ENCODE measurements at regions not wholly inside any gene's neighbourhood (a gene's known extent, or its start where the extent isn't known, plus 50 kb on each side); places are given as distances from the start of the nearest gene placed in this dataset.

- TF ChIP-seq CTCF (IDR thresholded peaks at IDR 0.05; ENCODE audit: low read length) (no peak), EZH2phosphoT487 (IDR thresholded peaks at IDR 0.05; ENCODE audit: low read length) (no peak), EZH2 (optimal IDR thresholded peaks at IDR 0.05; ENCODE audit: low read depth, low read length) (no peak)
Measured at GRCh38 chr15:95279277-95280019, 1048.1 kb downstream of the MCTP2 start.

All from MM.1S (cell line).